OCI-LY7 (cell line): ENCODE measurements at regions not wholly inside any gene's neighbourhood (a gene's known extent, or its start where the extent isn't known, plus 50 kb on each side); places are given as distances from the start of the nearest gene placed in this dataset.

Source experiments
- BruUV-seq: library from RNA; stranded (reverse); fragments of 400-500 nt; replicated peaks from 2 replicates; lab custom pipeline; 2021; lab: Mats Ljungman, UMichigan
- CTCF ChIA-PET: fragments of 300-600 bp; sonication (Branson Sonifier 250); formaldehyde crosslinking; loops from one replicate; lab custom pipeline; 2022; ENCODE audit warnings: antibody characterized with exemption; ENCODE audit not compliant: unreplicated experiment; lab: Charles Lee
- POLR2A ChIA-PET: fragments of 300-600 bp; sonication (Branson Sonifier 250); formaldehyde crosslinking; loops from one replicate; lab custom pipeline; 2022; ENCODE audit warnings: antibody characterized with exemption; lab: Charles Lee
- DNase-seq: peaks from one replicate; pipeline ENCODE4 v3.0.0-alpha.2; 2015; ENCODE audit warnings: low spot score
- H2AFZ ChIP-seq: fragments of 200-600 bp; sonication (generic), shearing (Covaris generic); 2 replicates; pipeline ENCODE4 v1.6.1; 2014; ENCODE audit warnings: mild to moderate bottlenecking, antibody characterized with exemption, low read length, moderate library complexity
- H3K27ac ChIP-seq: fragments of 200-600 bp; sonication (generic); 2 replicates; pipeline ENCODE4 v1.5.1; 2014; ENCODE audit warnings: mixed run types, low read depth, mild to moderate bottlenecking, moderate library complexity, low read length, inconsistent platforms; ENCODE audit not compliant: poor library complexity, severe bottlenecking
- H3K36me3 ChIP-seq: fragments of 200-600 bp; sonication (generic); 2 replicates; pipeline ENCODE4 v1.6.1; 2014; ENCODE audit warnings: mild to moderate bottlenecking, antibody characterized with exemption, low read length, moderate library complexity, mixed read lengths; ENCODE audit not compliant: insufficient read depth
- H3K4me1 ChIP-seq: fragments of 200-600 bp; sonication (generic); 2 replicates; pipeline ENCODE4 v1.5.1; 2014; ENCODE audit warnings: mild to moderate bottlenecking, low read length; ENCODE audit not compliant: insufficient read depth, poor library complexity, severe bottlenecking
- H3K4me2 ChIP-seq: fragments of 200-600 bp; sonication (generic); 2 replicates; pipeline ENCODE4 v1.6.1; 2014; ENCODE audit warnings: mild to moderate bottlenecking, low read length
- H3K4me3 ChIP-seq: fragments of 200-600 bp; sonication (generic); 2 replicates; pipeline ENCODE4 v1.5.1; 2014; ENCODE audit warnings: mild to moderate bottlenecking, low read depth, low read length; ENCODE audit not compliant: poor library complexity, severe bottlenecking
- H3K79me2 ChIP-seq: fragments of 200-600 bp; sonication (generic); 2 replicates; pipeline ENCODE4 v1.6.1; 2016; ENCODE audit warnings: low read depth, mild to moderate bottlenecking, low read length, moderate library complexity, mixed read lengths; ENCODE audit not compliant: insufficient read depth
- H3K9me2 ChIP-seq: fragments of 200-600 bp; sonication (generic); 2 replicates; pipeline ENCODE4 v1.6.1; 2016; ENCODE audit warnings: mild to moderate bottlenecking, low read length, mixed read lengths; ENCODE audit not compliant: insufficient read depth
- H3K9me3 ChIP-seq: fragments of 200-600 bp; sonication (generic); 2 replicates; pipeline ENCODE4 v1.6.1; 2014; ENCODE audit warnings: mild to moderate bottlenecking, mixed run types, low read length, mixed read lengths
- H4K20me1 ChIP-seq: fragments of 200-600 bp; sonication (generic); 2 replicates; pipeline ENCODE4 v1.6.1; 2014; ENCODE audit warnings: mild to moderate bottlenecking, antibody characterized with exemption, low read length, moderate library complexity, mixed read lengths; ENCODE audit not compliant: insufficient read depth
- EZH2phosphoT487 ChIP-seq: fragments of 200-600 bp; sonication (generic); IDR thresholded peaks from 2 replicates; pipeline ENCODE4 v1.6.1; 2018; ENCODE audit warnings: low read depth, borderline replicate concordance, mild to moderate bottlenecking, mixed run types, antibody characterized with exemption, low read length, moderate library complexity, mixed read lengths
- intact Hi-C: fragments of 100-400 bp; cut with micrococcal nuclease; formaldehyde crosslinking; loops from one replicate; pipeline ENCODE4 v1.10.0; 2022; ENCODE audit not compliant: unreplicated experiment
- TF ChIP-seq, protein P1 (sequence below): fragments of 200-600 bp; sonication (generic); conservative IDR thresholded peaks from 2 replicates; pipeline ENCODE4 v1.5.1; 2014; ENCODE audit warnings: mild to moderate bottlenecking, antibody characterized with exemption, low read length, moderate library complexity, mixed read lengths

DNA sequence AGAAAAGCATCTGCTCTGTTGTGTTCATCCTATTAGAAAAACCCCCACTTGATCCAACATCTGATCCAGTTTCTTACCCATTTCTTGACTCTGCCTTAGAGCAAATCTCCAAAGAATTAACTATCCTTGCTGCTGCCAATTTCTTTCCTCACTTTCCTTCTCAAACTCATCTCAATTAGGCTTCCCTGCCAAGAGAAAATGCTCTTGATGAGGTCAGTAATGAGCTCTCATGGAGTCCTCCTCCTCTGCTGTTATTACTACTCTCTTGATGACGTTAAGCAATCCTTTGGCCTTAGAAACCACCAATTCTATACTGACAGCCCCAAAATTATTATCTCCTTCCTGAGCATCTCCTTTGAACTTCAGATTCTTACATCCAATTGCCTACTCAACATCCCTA is 162.0 kb upstream of the FAM13C start:
- H3K4me3 ChIP-seq: no peak overlapping the region
- no peaks in the 10 kb centered on the region for H3K79me2 ChIP-seq
- H3K9me2 ChIP-seq: no peaks in the 10 kb centered on the region
- H3K4me1 ChIP-seq: no peaks in the 10 kb centered on the region
- ChIA-PET POLR2A (interaction anchor here (0.7 kb wide), 1 partner anchor 1313 kb away, joined by 4 read pairs; no protein-coding TSS in a partner anchor), CTCF (no interaction called here)
- no peak overlapping the region for H3K4me2 ChIP-seq
- no peak overlapping the region for H3K27ac ChIP-seq
- no peaks in the 10 kb centered on the region for H3K36me3 ChIP-seq
- H3K9me3 ChIP-seq: no peaks in the 10 kb centered on the region
- TF ChIP-seq, protein P1, sequence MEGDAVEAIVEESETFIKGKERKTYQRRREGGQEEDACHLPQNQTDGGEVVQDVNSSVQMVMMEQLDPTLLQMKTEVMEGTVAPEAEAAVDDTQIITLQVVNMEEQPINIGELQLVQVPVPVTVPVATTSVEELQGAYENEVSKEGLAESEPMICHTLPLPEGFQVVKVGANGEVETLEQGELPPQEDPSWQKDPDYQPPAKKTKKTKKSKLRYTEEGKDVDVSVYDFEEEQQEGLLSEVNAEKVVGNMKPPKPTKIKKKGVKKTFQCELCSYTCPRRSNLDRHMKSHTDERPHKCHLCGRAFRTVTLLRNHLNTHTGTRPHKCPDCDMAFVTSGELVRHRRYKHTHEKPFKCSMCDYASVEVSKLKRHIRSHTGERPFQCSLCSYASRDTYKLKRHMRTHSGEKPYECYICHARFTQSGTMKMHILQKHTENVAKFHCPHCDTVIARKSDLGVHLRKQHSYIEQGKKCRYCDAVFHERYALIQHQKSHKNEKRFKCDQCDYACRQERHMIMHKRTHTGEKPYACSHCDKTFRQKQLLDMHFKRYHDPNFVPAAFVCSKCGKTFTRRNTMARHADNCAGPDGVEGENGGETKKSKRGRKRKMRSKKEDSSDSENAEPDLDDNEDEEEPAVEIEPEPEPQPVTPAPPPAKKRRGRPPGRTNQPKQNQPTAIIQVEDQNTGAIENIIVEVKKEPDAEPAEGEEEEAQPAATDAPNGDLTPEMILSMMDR: no peak
- TF ChIP-seq EZH2phosphoT487: no peak
- intact Hi-C loops: no loop called here
- no peak for DNase-seq
- H2AFZ ChIP-seq: no peak overlapping the region
- BruUV-seq: no TSS peak
- H4K20me1 ChIP-seq: no peaks in the 10 kb centered on the region

DNA sequence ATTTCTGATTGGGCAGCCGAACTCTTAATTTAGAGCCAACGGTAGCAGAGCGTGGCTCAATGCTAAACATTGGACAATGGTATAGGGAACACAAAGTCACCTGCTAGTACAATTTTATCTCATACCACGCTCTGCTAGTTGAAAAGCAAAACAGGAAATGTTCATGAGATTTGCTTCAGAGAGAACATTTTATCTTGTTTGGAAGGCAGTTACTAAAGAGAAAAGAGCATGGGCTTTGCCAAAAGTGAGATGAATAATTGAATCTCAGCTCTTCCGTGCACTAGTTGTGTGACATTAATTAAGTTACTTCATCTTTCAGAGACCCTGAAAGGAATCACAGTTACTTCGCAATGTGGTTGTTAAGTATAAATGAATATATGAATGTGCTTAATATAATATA is 161.5 kb upstream of the FAM13C start:
- Histone ChIP-seq H3K36me3 (no peaks in the 10 kb centered on the region), H3K4me2 (no peak overlapping the region), H3K79me2 (no peaks in the 10 kb centered on the region), H3K9me2 (no peaks in the 10 kb centered on the region), H3K27ac (no peak overlapping the region), H3K4me3 (no peak overlapping the region), H2AFZ (no peak overlapping the region), H4K20me1 (no peaks in the 10 kb centered on the region), H3K9me3 (no peaks in the 10 kb centered on the region), H3K4me1 (no peaks in the 10 kb centered on the region)
- intact Hi-C loops: no loop called here
- CTCF ChIA-PET: no interaction called here
- POLR2A ChIA-PET: interaction anchor here (0.6 kb wide), 1 partner anchor 46 kb away, joined by 3 read pairs; no protein-coding TSS in a partner anchor
- no peak for DNase-seq
- BruUV-seq: no TSS peak
- TF ChIP-seq, protein P1: no peak
- TF ChIP-seq EZH2phosphoT487: no peak

- H3K9me2 ChIP-seq: no peaks in the 10 kb centered on the region
- no peaks in the 10 kb centered on the region for H3K79me2 ChIP-seq
- no peaks in the 10 kb centered on the region for H3K9me3 ChIP-seq
- H3K27ac ChIP-seq: no peak overlapping the region
- BruUV-seq: no TSS peak
- DNase-seq: no peak
- H3K4me1 ChIP-seq: no peaks in the 10 kb centered on the region
- CTCF ChIA-PET: no interaction called here
- no peak for TF ChIP-seq EZH2phosphoT487
- TF ChIP-seq, protein P1: no peak
- H3K4me3 ChIP-seq: no peak overlapping the region
- no peak overlapping the region for H2AFZ ChIP-seq
- H3K4me2 ChIP-seq: no peak overlapping the region
- no peaks in the 10 kb centered on the region for H4K20me1 ChIP-seq
- intact Hi-C loops: no loop called here
- POLR2A ChIA-PET: interaction anchor here (1.1 kb wide), 1 partner anchor 18 kb away, joined by 3 read pairs; no protein-coding TSS in a partner anchor
- no peaks in the 10 kb centered on the region for H3K36me3 ChIP-seq
These were observed 155.6 kb upstream of the FAM13C start for GRCh38 chr10:59517996-59518395.
